GM13976 (cell line): ENCODE measurements at regions not wholly inside any gene's neighbourhood (a gene's known extent, or its start where the extent isn't known, plus 50 kb on each side); places are given as distances from the start of the nearest gene placed in this dataset.

Experiments
- DNase-seq: peaks from one replicate; pipeline ENCODE4 v3.0.0; 2012; ENCODE audit warnings: low spot score
- CTCF ChIP-seq: IDR thresholded peaks from 2 replicates; pipeline ENCODE4 v1.5.1; 2012; ENCODE audit warnings: borderline replicate concordance, mild to moderate bottlenecking; ENCODE audit not compliant: insufficient read depth; ENCODE audit errors: extremely low read depth, missing control alignments, control extremely low read depth
- in situ Hi-C: fragments of 300-500 bp; cut with MboI; formaldehyde crosslinking; loops from one replicate; pipeline ENCODE4 v1.12.0; 2022; ENCODE audit warnings: low sequenced_read_pairs, mixed read lengths, inconsistent platforms; ENCODE audit not compliant: unreplicated experiment

DNA sequence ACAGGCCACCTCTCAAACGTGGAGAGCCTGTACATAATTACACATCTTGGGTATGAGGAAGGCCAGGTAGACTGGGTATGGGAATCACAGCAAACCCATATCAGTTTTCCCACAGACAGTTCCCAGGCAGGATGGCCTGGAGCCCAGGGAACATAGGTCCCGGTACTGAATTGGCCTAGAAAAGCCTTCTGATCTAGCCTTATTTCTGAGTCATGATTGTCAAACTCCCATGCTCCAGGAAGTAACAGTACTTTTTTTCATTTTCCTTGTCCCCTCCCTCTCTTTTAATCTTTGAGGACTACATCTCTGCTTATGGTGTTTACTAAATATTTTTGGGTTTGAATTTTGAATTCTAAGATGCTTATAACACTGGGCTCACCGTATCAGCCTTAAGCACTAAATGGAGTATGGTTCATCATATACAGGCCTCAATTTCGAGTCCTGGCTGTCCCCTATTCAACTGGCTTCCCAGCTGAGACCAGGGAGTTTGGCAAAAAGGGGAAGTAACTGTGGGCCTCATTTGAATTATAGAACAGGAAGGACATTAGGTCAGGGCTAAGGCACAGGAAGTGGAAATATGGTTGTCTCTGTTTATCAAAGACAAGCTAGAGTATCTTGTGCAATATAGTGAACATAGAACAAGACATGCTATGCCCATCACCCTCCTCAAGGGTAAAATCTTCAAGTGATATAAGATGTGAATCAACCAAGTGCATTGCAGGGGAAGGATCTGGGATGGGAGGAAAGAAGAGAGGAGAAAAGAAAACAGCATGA is 494.6 kb downstream of the NTRK3 start:
- TF ChIP-seq CTCF = no peak
- no peak for DNase-seq
- in situ Hi-C loops = no loop called here

DNA sequence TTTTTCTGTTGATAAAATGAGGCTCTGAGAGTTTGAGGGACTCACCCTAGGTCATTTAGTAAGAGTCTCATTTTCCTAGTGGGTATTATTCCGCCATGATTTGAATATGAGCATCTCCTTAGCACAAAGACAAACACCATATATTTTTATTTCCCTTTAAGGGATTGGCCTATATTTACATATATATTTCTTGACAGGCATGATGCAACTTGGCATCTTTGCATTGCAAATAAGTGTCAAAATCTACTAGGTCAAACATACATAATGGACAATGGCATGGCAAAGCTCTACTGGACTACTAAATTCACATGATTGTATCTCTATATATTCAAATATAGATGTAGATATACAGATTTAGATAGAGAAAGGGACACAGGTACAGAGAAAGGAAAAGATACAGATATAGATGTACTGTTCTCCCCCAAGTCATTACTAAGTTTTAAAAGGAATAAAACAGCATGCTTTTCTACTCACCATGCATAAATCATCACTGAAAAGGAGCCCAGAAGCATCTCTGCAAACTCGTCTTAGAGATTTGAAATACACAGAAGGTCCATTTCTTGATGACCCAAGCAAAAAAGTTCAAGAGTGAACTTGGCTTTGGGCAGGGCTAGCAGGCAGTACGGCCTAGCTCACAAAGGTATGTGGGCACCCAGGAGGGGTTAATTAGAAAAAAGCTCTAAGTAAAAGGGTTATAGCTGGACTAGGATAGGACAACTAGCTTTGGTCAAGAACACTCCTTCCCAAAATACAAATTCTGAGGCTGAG is 495.8 kb downstream of the NTRK3 start:
- no peak for TF ChIP-seq CTCF
- DNase-seq = no peak
- in situ Hi-C loops = no loop called here

DNA sequence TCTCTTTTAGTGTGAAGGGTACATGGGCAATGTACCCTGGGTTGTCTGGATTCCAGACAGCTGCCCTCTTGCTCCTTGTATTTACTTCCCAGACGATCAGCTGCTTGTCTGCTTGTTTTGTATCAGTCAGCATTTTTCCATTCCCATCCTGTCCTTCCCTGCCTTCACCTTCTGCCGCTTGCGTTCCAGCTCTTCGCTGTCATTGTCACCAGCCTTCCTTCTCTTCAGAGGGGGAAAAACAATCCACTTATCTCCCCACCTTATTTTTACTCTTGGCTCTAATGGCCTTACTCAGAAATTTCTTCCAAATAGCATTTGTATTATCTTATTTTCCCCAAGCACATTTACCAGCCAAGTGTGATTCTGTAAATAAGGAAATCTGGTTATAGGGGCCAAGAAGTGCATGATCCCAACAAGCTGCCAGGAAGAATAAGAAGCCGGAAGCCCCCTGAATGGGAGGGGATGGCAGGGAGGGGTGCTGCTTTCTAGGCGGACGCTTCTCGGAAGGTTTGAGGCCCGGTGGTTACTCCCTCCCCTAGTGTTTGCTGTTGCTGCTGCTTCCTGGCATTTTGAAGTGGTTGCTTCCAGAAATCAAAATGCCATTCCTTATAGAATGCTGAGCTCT is 497.6 kb downstream of the NTRK3 start:
- in situ Hi-C loops = no loop called here
- no peak for TF ChIP-seq CTCF
- DNase-seq = no peak

DNA sequence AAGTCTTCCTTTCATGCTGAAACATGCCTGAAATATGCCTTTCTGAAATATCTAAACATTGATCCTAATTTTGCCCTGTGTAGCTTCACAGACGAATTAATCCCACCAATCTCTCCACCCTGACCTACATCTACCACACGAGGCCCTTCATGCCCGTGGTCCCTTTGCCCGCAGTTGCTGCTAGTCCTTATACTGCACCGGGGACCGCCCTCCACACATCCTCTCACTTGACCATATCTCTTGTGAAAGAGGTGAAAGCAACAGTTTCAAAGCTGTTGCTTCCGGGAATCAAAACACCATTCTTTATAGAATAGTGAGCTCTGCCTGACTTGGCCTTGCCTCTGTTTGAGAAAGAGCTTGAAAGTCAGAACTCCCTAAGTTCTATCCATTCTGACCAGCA is 499.5 kb downstream of the NTRK3 start:
- in situ Hi-C loops = no loop called here
- TF ChIP-seq CTCF = no peak
- DNase-seq = no peak

DNA sequence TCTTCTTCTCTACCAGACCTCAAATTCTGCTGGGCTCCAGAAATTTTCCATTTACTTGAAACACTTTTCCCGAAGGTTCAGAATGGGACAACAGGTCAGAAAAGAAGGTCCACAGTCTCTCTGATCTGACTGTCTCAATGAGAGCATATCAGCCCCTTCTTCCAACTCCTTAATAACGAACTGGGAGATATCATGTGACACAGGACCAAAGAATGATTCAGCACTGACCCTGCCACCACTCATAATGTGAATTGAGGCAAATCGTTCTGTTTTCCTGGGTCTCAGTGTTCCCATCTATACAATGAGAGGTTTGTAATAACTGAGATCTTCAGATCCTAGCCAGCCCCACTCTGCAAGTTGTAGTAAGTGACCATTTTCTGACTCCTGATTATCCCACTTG is 500.5 kb downstream of the NTRK3 start:
- in situ Hi-C loops = no loop called here
- TF ChIP-seq CTCF = no peak
- no peak for DNase-seq

DNA sequence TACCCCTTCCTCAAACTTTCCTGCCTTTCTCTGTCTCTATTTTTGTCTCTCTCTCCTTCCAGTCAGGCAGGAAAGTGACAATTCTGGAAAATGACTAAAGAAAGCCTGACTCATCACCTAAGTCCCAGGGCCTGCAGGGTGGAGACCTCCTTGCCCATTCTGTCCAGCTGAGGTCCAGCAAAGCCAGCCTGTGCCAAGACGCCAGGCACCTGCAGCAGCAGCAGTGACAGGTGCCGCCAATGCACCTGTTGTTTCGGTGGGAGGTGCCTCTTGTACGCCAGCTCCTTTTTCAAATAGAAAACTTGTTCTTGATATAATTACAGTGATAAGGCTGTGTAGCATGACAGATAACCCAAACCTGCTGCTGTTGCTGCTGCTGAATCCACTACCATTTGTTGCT is 501.3 kb downstream of the NTRK3 start:
- TF ChIP-seq CTCF = no peak
- in situ Hi-C loops = no loop called here
- no peak for DNase-seq
